Body of pancreas (tissue), 4 donors: ENCODE measurements at regions not wholly inside any gene's neighbourhood (a gene's known extent, or its start where the extent isn't known, plus 50 kb on each side); places are given as distances from the start of the nearest gene placed in this dataset.
"Not testable (repeated sequence)": the region's sequence is repeated elsewhere in the genome, so short reads cannot be mapped to it uniquely, and the experiment has no call there.

Source experiments
- POLR2A ChIP-seq, 3 donors: fragments of 450-650 bp; IDR thresholded peaks; one replicate each; pipeline ENCODE4 v1.6.1; 2016; ENCODE audit warnings: antibody characterized with exemption in 3 of 3, mild to moderate bottlenecking in 2 of 3
- TF ChIP-seq, protein P1 (sequence below), 7 experiments: fragments of 450-650 bp in 4 of 7; fragments of 200-600 bp in 3 of 7; sonication (generic) in 3 of 7; IDR thresholded peaks; one replicate each; pipeline ENCODE4 v1.5.1; 2016 to 2019; ENCODE audit warnings: antibody characterized with exemption in 7 of 7

GRCh38 chr2:109987089-109987420, 88.6 kb downstream of the LIMS3 start:
- TF ChIP-seq POLR2A (IDR thresholded peaks at IDR 0.05) = not testable (repeated sequence)
- TF ChIP-seq, protein P1, sequence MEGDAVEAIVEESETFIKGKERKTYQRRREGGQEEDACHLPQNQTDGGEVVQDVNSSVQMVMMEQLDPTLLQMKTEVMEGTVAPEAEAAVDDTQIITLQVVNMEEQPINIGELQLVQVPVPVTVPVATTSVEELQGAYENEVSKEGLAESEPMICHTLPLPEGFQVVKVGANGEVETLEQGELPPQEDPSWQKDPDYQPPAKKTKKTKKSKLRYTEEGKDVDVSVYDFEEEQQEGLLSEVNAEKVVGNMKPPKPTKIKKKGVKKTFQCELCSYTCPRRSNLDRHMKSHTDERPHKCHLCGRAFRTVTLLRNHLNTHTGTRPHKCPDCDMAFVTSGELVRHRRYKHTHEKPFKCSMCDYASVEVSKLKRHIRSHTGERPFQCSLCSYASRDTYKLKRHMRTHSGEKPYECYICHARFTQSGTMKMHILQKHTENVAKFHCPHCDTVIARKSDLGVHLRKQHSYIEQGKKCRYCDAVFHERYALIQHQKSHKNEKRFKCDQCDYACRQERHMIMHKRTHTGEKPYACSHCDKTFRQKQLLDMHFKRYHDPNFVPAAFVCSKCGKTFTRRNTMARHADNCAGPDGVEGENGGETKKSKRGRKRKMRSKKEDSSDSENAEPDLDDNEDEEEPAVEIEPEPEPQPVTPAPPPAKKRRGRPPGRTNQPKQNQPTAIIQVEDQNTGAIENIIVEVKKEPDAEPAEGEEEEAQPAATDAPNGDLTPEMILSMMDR (IDR thresholded peaks at IDR 0.05) = not testable (repeated sequence)
